Osteocyte (in vitro differentiated cells): ENCODE measurements at regions not wholly inside any gene's neighbourhood (a gene's known extent, or its start where the extent isn't known, plus 50 kb on each side); places are given as distances from the start of the nearest gene placed in this dataset.

Experiments used
- DNase-seq: peaks from one replicate; pipeline ENCODE4 v3.0.0; 2021; ENCODE audit warnings: mixed read lengths; ENCODE audit not compliant: unreplicated experiment; ENCODE audit errors: extremely low spot score
- H3K27ac Mint-ChIP-seq: one replicate; pipeline ENCODE4 v1.8.0; 2021; ENCODE audit warnings: mild to moderate bottlenecking, mixed read lengths; ENCODE audit not compliant: unreplicated experiment
- H3K27me3 Mint-ChIP-seq: one replicate; pipeline ENCODE4 v1.8.0; 2021; ENCODE audit warnings: mixed read lengths; ENCODE audit not compliant: unreplicated experiment
- H3K36me3 Mint-ChIP-seq: one replicate; pipeline ENCODE4 v1.8.0; 2021; ENCODE audit warnings: mixed read lengths; ENCODE audit not compliant: unreplicated experiment
- H3K4me1 Mint-ChIP-seq: one replicate; pipeline ENCODE4 v1.8.0; 2021; ENCODE audit warnings: mixed read lengths; ENCODE audit not compliant: unreplicated experiment
- H3K4me3 Mint-ChIP-seq: one replicate; pipeline ENCODE4 v1.8.0; 2021; ENCODE audit warnings: mild to moderate bottlenecking, moderate library complexity, mixed read lengths; ENCODE audit not compliant: unreplicated experiment
- H3K9me3 Mint-ChIP-seq: one replicate; pipeline ENCODE4 v1.8.0; 2021; ENCODE audit warnings: mixed read lengths; ENCODE audit not compliant: unreplicated experiment
- TF ChIP-seq, protein P1 (sequence below): fragments of 200-600 bp; sonication (generic); IDR thresholded peaks from 2 replicates; pipeline ENCODE4 v1.5.0; 2021; ENCODE audit warnings: antibody characterized with exemption, mild to moderate bottlenecking, moderate library complexity

- Mint-ChIP-seq H3K4me1 (peaks cover 1% of the 10 kb centered on the region), H3K27ac (no peak overlapping the region), H3K36me3 (no peaks in the 10 kb centered on the region), H3K4me3 (no peak overlapping the region), H3K27me3 (no peaks in the 10 kb centered on the region), H3K9me3 (peaks cover 4% of the 10 kb centered on the region)
- no peak for DNase-seq
- TF ChIP-seq, protein P1, sequence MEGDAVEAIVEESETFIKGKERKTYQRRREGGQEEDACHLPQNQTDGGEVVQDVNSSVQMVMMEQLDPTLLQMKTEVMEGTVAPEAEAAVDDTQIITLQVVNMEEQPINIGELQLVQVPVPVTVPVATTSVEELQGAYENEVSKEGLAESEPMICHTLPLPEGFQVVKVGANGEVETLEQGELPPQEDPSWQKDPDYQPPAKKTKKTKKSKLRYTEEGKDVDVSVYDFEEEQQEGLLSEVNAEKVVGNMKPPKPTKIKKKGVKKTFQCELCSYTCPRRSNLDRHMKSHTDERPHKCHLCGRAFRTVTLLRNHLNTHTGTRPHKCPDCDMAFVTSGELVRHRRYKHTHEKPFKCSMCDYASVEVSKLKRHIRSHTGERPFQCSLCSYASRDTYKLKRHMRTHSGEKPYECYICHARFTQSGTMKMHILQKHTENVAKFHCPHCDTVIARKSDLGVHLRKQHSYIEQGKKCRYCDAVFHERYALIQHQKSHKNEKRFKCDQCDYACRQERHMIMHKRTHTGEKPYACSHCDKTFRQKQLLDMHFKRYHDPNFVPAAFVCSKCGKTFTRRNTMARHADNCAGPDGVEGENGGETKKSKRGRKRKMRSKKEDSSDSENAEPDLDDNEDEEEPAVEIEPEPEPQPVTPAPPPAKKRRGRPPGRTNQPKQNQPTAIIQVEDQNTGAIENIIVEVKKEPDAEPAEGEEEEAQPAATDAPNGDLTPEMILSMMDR = no peak
These were observed 347.9 kb downstream of the LTN1 start for GRCh38 chr21:28644762-28645161.

DNA sequence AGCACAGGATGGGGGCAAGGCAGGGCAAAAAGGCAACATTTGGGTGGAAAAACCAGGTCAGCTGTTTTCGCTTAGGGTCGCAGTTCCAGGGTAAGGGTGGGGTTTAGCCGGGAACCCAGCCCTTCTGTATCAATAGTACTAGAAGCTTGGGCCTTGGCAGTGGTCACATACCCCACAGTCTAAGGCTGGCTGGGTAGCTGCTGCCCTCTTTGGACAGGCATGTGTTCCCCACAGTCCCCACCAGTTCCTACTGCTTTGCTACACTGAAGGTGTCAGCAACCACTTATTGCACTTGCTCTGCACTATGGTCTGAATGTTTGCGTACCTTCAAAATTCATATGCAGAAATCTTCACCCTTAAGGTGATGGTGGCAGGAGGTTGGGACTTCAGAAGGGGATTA, 349.8 kb downstream of the LTN1 start:
- no peak for DNase-seq
- H3K27me3 Mint-ChIP-seq = no peaks in the 10 kb centered on the region
- peaks cover 5% of the 10 kb centered on the region for H3K9me3 Mint-ChIP-seq
- H3K4me3 Mint-ChIP-seq = no peak overlapping the region
- H3K36me3 Mint-ChIP-seq = no peaks in the 10 kb centered on the region
- TF ChIP-seq, protein P1 = no peak
- peaks cover 5% of the 10 kb centered on the region for H3K4me1 Mint-ChIP-seq
- H3K27ac Mint-ChIP-seq = no peak overlapping the region

DNA sequence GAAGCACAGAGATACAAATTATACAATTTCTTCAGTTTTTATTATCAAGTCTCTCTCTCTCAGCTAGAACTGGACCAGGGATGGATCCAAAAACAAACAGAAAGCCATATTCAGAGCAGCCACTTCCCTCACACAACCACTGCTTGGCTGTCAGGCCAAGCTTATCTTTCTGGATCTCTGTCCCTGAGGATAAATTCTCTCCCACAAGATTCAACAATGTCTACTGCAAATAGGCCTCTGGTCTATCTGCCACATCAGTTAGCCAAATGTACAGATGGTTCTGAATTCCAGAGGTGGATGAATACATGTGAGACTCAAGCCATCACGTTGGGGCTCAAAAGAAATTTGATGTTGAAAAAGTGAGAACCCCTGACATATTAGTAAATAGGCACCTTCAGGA, 350.9 kb downstream of the LTN1 start:
- DNase-seq = no peak
- peaks cover 15% of the 10 kb centered on the region for H3K4me1 Mint-ChIP-seq
- H3K27me3 Mint-ChIP-seq = no peaks in the 10 kb centered on the region
- no peak overlapping the region for H3K27ac Mint-ChIP-seq
- H3K4me3 Mint-ChIP-seq = no peak overlapping the region
- no peaks in the 10 kb centered on the region for H3K36me3 Mint-ChIP-seq
- H3K9me3 Mint-ChIP-seq = peaks cover 5% of the 10 kb centered on the region
- TF ChIP-seq, protein P1 = no peak

DNA sequence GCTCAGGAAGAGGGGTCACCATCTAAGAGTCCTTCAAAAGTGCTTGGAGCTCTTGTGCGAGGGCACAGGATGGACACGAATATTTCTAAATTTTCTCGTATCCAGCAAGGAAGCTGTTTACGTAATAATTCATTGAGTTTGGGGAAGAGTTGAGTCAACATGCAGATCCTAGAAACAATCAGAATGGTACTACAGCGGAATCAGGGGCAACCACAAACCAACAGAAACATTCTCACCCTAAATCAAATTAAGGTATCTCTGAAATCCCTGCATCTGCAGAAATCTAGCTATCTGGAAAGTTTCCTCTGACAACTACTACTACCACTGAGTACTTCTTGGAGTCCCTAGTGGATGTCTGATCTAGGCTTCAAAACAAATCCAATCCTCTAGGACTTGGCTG, 352.4 kb downstream of the LTN1 start:
- peaks cover 23% of the 10 kb centered on the region for H3K4me1 Mint-ChIP-seq
- no peaks in the 10 kb centered on the region for H3K27me3 Mint-ChIP-seq
- no peaks in the 10 kb centered on the region for H3K36me3 Mint-ChIP-seq
- no peak overlapping the region for H3K27ac Mint-ChIP-seq
- DNase-seq = no peak
- TF ChIP-seq, protein P1 = no peak
- no peak overlapping the region for H3K4me3 Mint-ChIP-seq
- H3K9me3 Mint-ChIP-seq = peaks cover 5% of the 10 kb centered on the region

DNA sequence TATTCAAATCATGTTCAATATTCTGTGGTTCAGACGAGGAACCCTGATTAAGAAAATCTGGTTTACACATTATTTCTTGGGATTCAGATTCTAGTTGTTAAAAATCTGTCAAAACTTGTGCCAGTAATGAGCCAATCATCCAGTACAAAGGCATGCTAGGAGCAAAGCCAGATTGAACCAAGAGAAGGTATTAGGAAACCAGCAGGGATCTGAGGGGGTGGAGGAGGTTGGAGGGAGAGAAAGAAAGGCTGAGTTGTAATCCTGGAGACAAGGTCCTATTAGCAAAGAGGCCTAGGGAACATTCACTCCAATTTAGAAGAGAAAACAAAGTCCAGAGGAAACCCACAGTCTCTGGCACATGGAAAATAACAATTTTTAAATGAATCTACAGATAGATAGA, 352.9 kb downstream of the LTN1 start:
- Mint-ChIP-seq H3K27ac (no peak overlapping the region), H3K27me3 (no peaks in the 10 kb centered on the region), H3K9me3 (peaks cover 5% of the 10 kb centered on the region), H3K4me3 (no peak overlapping the region), H3K36me3 (no peaks in the 10 kb centered on the region), H3K4me1 (peaks cover 23% of the 10 kb centered on the region)
- TF ChIP-seq, protein P1 = no peak
- no peak for DNase-seq
